Sigmoid colon (tissue), 6 donors: ENCODE measurements at regions not wholly inside any gene's neighbourhood (a gene's known extent, or its start where the extent isn't known, plus 50 kb on each side); places are given as distances from the start of the nearest gene placed in this dataset.
A peak's percentile ranks its signal among the peaks of the same experiment; 100 is the strongest.

Experiments used
- DNase-seq: peaks from one replicate; pipeline ENCODE4 v3.0.0-alpha.2; 2019
- H3K27ac ChIP-seq, 4 donors: fragments of 200-600 bp; sonication (generic); one replicate each; pipeline ENCODE4 v1.5.1; 2016 to 2019; ENCODE audit warnings: mild to moderate bottlenecking in 1 of 4
- H3K27me3 ChIP-seq, 3 donors: fragments of 200-600 bp; sonication (generic); one replicate each; pipeline ENCODE4 v1.5.1; 2019; ENCODE audit warnings: mild to moderate bottlenecking in 1 of 3
- H3K36me3 ChIP-seq, 4 donors: fragments of 200-600 bp; sonication (generic); one replicate each; pipeline ENCODE4 v1.5.1; 2016 to 2019
- H3K4me1 ChIP-seq, 4 donors: fragments of 200-600 bp; sonication (generic); one replicate each; pipeline ENCODE4 v1.5.1; 2017 to 2019
- H3K4me3 ChIP-seq, 4 donors: fragments of 200-600 bp; sonication (generic); one replicate each; pipeline ENCODE4 v1.5.1; 2017 to 2019; ENCODE audit warnings: mild to moderate bottlenecking in 2 of 4, moderate library complexity in 1 of 4
- H3K9me3 ChIP-seq, 4 donors: fragments of 200-600 bp in 3 of 4; sonication (generic) in 3 of 4; one replicate each; pipeline versions ENCODE4 v1.5.1 to v1.6.1; 2013 to 2019
- CTCF ChIP-seq, 4 experiments: fragments of 450-650 bp in 3 of 4; fragments of 200-600 bp in 1 of 4; IDR thresholded peaks; one replicate each; pipeline ENCODE4 v1.5.1; 2016 to 2019; ENCODE audit warnings: antibody characterized with exemption in 4 of 4, mild to moderate bottlenecking in 3 of 4, moderate library complexity in 2 of 4
- EP300 ChIP-seq, 4 donors: sonication (generic); formaldehyde crosslinking; IDR thresholded peaks; one replicate each; pipeline ENCODE4 v1.6.1; 2017; ENCODE audit warnings: antibody characterized with exemption in 4 of 4
- POLR2A ChIP-seq, 2 donors: fragments of 450-650 bp; IDR thresholded peaks; one replicate each; pipeline ENCODE4 v1.6.1; 2016; ENCODE audit warnings: antibody characterized with exemption in 2 of 2, mild to moderate bottlenecking in 2 of 2, moderate library complexity in 2 of 2
- POLR2AphosphoS5 ChIP-seq, 4 donors: sonication (generic); formaldehyde crosslinking; IDR thresholded peaks; one replicate each; pipeline ENCODE4 v1.6.1; 2017; ENCODE audit warnings: antibody characterized with exemption in 4 of 4
- WGBS, 2 donors: extraction: QIAGEN DNeasy Blood & Tissue Kit; methylation state at CpG; one replicate each; pipeline ENCODE4 v1.1.7; 2013; 5-methylcytosine and 5-hydroxymethylcytosine counted together
- intact Hi-C: fragments of 100-400 bp; cut with DNase I; formaldehyde crosslinking; loops from one replicate; pipeline ENCODE4 v1.15.1; 2023
- donor health status: healthy with polysubstance abuse.
- donor health status: healthy.

- intact Hi-C loops, result no loop called here
- H3K36me3 ChIP-seq, result no peaks in the 10 kb centered on the region
- no peak overlapping the region for H3K4me3 ChIP-seq
- peaks cover 0 to 2% (median 0%) of the 10 kb centered on the region in 4 donors for H3K9me3 ChIP-seq
- no peak overlapping the region for H3K27ac ChIP-seq
- H3K4me1 ChIP-seq, result peaks cover 0 to 6% (median 0%) of the 10 kb centered on the region in 4 donors
- no peak for DNase-seq
- no peaks in the 10 kb centered on the region for H3K27me3 ChIP-seq
- 88 to 96% methylated on average over 1 of the region's 1 CpG for WGBS, 2 donors
- TF ChIP-seq CTCF (IDR thresholded peaks at IDR 0.05), result no peak
- TF ChIP-seq POLR2A (IDR thresholded peaks at IDR 0.05), result no peak
- TF ChIP-seq POLR2AphosphoS5 (IDR thresholded peaks at IDR 0.05), result no peak
- TF ChIP-seq EP300 (IDR thresholded peaks at IDR 0.05), result no peak
These were observed 1162.1 kb upstream of the IGFBP7 start for GRCh38 chr4:58272311-58272710.

- peak overlapping the region in 1 of 4 donors; percentile 69 for H3K27ac ChIP-seq
- peaks cover 0 to 2% (median 0%) of the 10 kb centered on the region in 4 donors for H3K9me3 ChIP-seq
- DNase-seq, result no peak
- no peaks in the 10 kb centered on the region for H3K36me3 ChIP-seq
- intact Hi-C loops, result no loop called here
- 69 to 70% methylated on average over 2 of the region's 2 CpGs for WGBS, 2 donors
- H3K4me1 ChIP-seq, result peaks cover 0 to 12% (median 5%) of the 10 kb centered on the region in 4 donors
- no peaks in the 10 kb centered on the region for H3K27me3 ChIP-seq
- no peak overlapping the region for H3K4me3 ChIP-seq
- TF ChIP-seq POLR2AphosphoS5 (IDR thresholded peaks at IDR 0.05) (no peak), POLR2A (IDR thresholded peaks at IDR 0.05) (no peak), CTCF (IDR thresholded peaks at IDR 0.05) (no peak), EP300 (IDR thresholded peaks at IDR 0.05) (no peak)
These were observed 1155.5 kb upstream of the IGFBP7 start for GRCh38 chr4:58265734-58266133.

- intact Hi-C loops, result no loop called here
- H3K4me3 ChIP-seq, result no peak overlapping the region
- peaks cover 0 to 12% (median 5%) of the 10 kb centered on the region in 4 donors for H3K4me1 ChIP-seq
- DNase-seq, result no peak
- TF ChIP-seq EP300 (IDR thresholded peaks at IDR 0.05) (no peak), CTCF (IDR thresholded peaks at IDR 0.05) (no peak), POLR2A (IDR thresholded peaks at IDR 0.05) (no peak), POLR2AphosphoS5 (IDR thresholded peaks at IDR 0.05) (no peak)
- no peak overlapping the region for H3K27ac ChIP-seq
- H3K27me3 ChIP-seq, result no peaks in the 10 kb centered on the region
- H3K36me3 ChIP-seq, result no peaks in the 10 kb centered on the region
- no peaks in the 10 kb centered on the region for H3K9me3 ChIP-seq
These were observed 1151.3 kb upstream of the IGFBP7 start for GRCh38 chr4:58261526-58261925.

GRCh38 chr4:58254291-58254690 is 1144.1 kb upstream of the IGFBP7 start:
- Histone ChIP-seq H3K27me3 (no peaks in the 10 kb centered on the region), H3K27ac (no peak overlapping the region), H3K9me3 (no peaks in the 10 kb centered on the region), H3K4me1 (no peaks in the 10 kb centered on the region), H3K36me3 (no peaks in the 10 kb centered on the region), H3K4me3 (no peak overlapping the region)
- DNase-seq, result no peak
- TF ChIP-seq POLR2AphosphoS5 (IDR thresholded peaks at IDR 0.05) (no peak), POLR2A (IDR thresholded peaks at IDR 0.05) (no peak), EP300 (IDR thresholded peaks at IDR 0.05) (no peak), CTCF (IDR thresholded peaks at IDR 0.05) (no peak)
- intact Hi-C loops, result no loop called here
- WGBS, 2 donors, result 74 to 78% methylated on average over 3 of the region's 3 CpGs

GRCh38 chr4:58252656-58253055 is 1142.5 kb upstream of the IGFBP7 start:
- 88 to 91% methylated on average over 2 of the region's 2 CpGs for WGBS, 2 donors
- no peak for TF ChIP-seq POLR2A (IDR thresholded peaks at IDR 0.05)
- TF ChIP-seq POLR2AphosphoS5 (IDR thresholded peaks at IDR 0.05), result no peak
- no peak for TF ChIP-seq CTCF (IDR thresholded peaks at IDR 0.05)
- TF ChIP-seq EP300 (IDR thresholded peaks at IDR 0.05), result no peak
- H3K27me3 ChIP-seq, result no peaks in the 10 kb centered on the region
- no peak for DNase-seq
- no peaks in the 10 kb centered on the region for H3K36me3 ChIP-seq
- H3K4me1 ChIP-seq, result no peaks in the 10 kb centered on the region
- H3K4me3 ChIP-seq, result no peak overlapping the region
- no peak overlapping the region for H3K27ac ChIP-seq
- intact Hi-C loops, result no loop called here
- H3K9me3 ChIP-seq, result no peaks in the 10 kb centered on the region
